CD4-positive, alpha-beta T cell (primary cell): ENCODE measurements at regions not wholly inside any gene's neighbourhood (a gene's known extent, or its start where the extent isn't known, plus 50 kb on each side); places are given as distances from the start of the nearest gene placed in this dataset.

Experiments used
- ATAC-seq: fragments of 200-7000 bp; cut with Tn5 transposase; one replicate; pipeline ENCODE4 v1.10.0; 2022; ENCODE audit warnings: mild to moderate bottlenecking; ENCODE audit not compliant: poor library complexity
- CTCF ChIA-PET: fragments of 350-600 bp; sonication (Branson Sonifier 250); formaldehyde crosslinking; loops from one replicate; lab custom pipeline; 2021; ENCODE audit warnings: antibody characterized with exemption, inconsistent platforms; lab: Charles Lee
- POLR2A ChIA-PET: fragments of 350-600 bp; sonication (Branson Sonifier 250); formaldehyde crosslinking; loops from one replicate; lab custom pipeline; 2021; ENCODE audit warnings: antibody characterized with exemption, inconsistent platforms; lab: Charles Lee
- DNase-seq, 14 experiments: peaks; one replicate each; pipeline ENCODE4 v3.0.0-alpha.2; 2013 to 2020; ENCODE audit warnings: mixed read lengths in 2 of 14
- H3K27ac ChIP-seq, 2 donors: one replicate each; pipeline versions ENCODE4 v1.5.1 to v1.7.0; 2013; ENCODE audit warnings: low read length in 2 of 2, low read depth in 1 of 2, mild to moderate bottlenecking in 1 of 2
- H3K27me3 ChIP-seq, 2 experiments: 1 replicate in 1 of 2; 2 replicates in 1 of 2; pipeline versions ENCODE4 v1.6.1 to v1.7.0; 2013; ENCODE audit warnings: low read length in 2 of 2, control low read depth in 1 of 2, mild to moderate bottlenecking in 1 of 2, moderate library complexity in 1 of 2; ENCODE audit not compliant: insufficient read depth in 2 of 2, control insufficient read depth in 1 of 2
- H3K36me3 ChIP-seq: one replicate; pipeline ENCODE4 v1.6.1; 2013; ENCODE audit warnings: low read length, control low read depth; ENCODE audit not compliant: insufficient read depth
- H3K4me1 ChIP-seq: one replicate; pipeline ENCODE4 v1.6.1; 2013; ENCODE audit warnings: low read length, control low read depth; ENCODE audit not compliant: insufficient read depth
- H3K4me3 ChIP-seq: one replicate; pipeline ENCODE4 v1.5.1; 2013; ENCODE audit warnings: mild to moderate bottlenecking, low read length, moderate library complexity
- H3K9me3 ChIP-seq, 2 experiments: 1 replicate in 1 of 2; 2 replicates in 1 of 2; pipeline versions ENCODE4 v1.6.1 to v1.7.0; 2013; ENCODE audit warnings: low read length in 2 of 2, mild to moderate bottlenecking in 2 of 2, control low read depth in 1 of 2, moderate library complexity in 1 of 2; ENCODE audit not compliant: control insufficient read depth in 1 of 2, insufficient read depth in 1 of 2
- H3K27ac Mint-ChIP-seq: one replicate; pipeline ENCODE4 v1.8.0; 2020; ENCODE audit warnings: mixed read lengths
- H3K27me3 Mint-ChIP-seq: one replicate; pipeline ENCODE4 v1.8.0; 2021; ENCODE audit warnings: mixed read lengths
- H3K36me3 Mint-ChIP-seq: one replicate; pipeline ENCODE4 v1.8.0; 2021; ENCODE audit warnings: low read depth, mixed read lengths
- H3K4me1 Mint-ChIP-seq: one replicate; pipeline ENCODE4 v1.8.0; 2021; ENCODE audit warnings: low read depth, mixed read lengths
- H3K4me3 Mint-ChIP-seq: one replicate; pipeline ENCODE4 v1.8.0; 2020; ENCODE audit warnings: mild to moderate bottlenecking, mixed read lengths
- H3K9me3 Mint-ChIP-seq: one replicate; pipeline ENCODE4 v1.8.0; 2020; ENCODE audit warnings: mixed read lengths
- intact Hi-C, 2 experiments: fragments of 100-400 bp; cut with DNase I in 1 of 2; cut with micrococcal nuclease in 1 of 2; formaldehyde crosslinking; loops; one replicate each; pipeline versions ENCODE4 v1.15.1 to v1.9.0; 2023 to 2025; cut with DNase I, micrococcal nuclease
- TF ChIP-seq, protein P1 (sequence below): fragments of 200-600 bp; IDR thresholded peaks from one replicate; pipeline ENCODE4 v1.8.0; 2022; ENCODE audit warnings: antibody characterized with exemption, mild to moderate bottlenecking

- H3K4me3 Mint-ChIP-seq: peak overlapping the region; percentile 22
- Histone ChIP-seq H3K27me3 (no peaks in the 10 kb centered on the region), H3K27ac (no peak overlapping the region), H3K36me3 (no peaks in the 10 kb centered on the region), H3K4me1 (peaks cover 6% of the 10 kb centered on the region), H3K4me3 (no peak overlapping the region), H3K9me3 (peaks cover 0 to 9% of the 10 kb centered on the region in 2 experiments)
- peaks cover 34% of the 10 kb centered on the region for H3K4me1 Mint-ChIP-seq
- no peak for DNase-seq
- H3K9me3 Mint-ChIP-seq: peaks cover 10% of the 10 kb centered on the region
- TF ChIP-seq, protein P1, sequence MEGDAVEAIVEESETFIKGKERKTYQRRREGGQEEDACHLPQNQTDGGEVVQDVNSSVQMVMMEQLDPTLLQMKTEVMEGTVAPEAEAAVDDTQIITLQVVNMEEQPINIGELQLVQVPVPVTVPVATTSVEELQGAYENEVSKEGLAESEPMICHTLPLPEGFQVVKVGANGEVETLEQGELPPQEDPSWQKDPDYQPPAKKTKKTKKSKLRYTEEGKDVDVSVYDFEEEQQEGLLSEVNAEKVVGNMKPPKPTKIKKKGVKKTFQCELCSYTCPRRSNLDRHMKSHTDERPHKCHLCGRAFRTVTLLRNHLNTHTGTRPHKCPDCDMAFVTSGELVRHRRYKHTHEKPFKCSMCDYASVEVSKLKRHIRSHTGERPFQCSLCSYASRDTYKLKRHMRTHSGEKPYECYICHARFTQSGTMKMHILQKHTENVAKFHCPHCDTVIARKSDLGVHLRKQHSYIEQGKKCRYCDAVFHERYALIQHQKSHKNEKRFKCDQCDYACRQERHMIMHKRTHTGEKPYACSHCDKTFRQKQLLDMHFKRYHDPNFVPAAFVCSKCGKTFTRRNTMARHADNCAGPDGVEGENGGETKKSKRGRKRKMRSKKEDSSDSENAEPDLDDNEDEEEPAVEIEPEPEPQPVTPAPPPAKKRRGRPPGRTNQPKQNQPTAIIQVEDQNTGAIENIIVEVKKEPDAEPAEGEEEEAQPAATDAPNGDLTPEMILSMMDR: no peak
- H3K27ac Mint-ChIP-seq: peak overlapping the region; percentile 29
- intact Hi-C loops: no loop called here
- H3K36me3 Mint-ChIP-seq: peaks cover 5% of the 10 kb centered on the region
- ChIA-PET CTCF (interaction anchor here (1.5 kb wide), 1 partner anchor 35 kb away, joined by 7 read pairs; no protein-coding TSS in a partner anchor), POLR2A (interaction anchor here (0.5 to 1.4 kb wide), 4 partner anchors 8 to 787 kb away, joined by 3 to 5 read pairs (median 3); no protein-coding TSS in a partner anchor)
- no peaks in the 10 kb centered on the region for H3K27me3 Mint-ChIP-seq
- ATAC-seq: no peak
Observed at GRCh38 chr2:12896318-12896982, 179.7 kb downstream of the TRIB2 start.

DNA sequence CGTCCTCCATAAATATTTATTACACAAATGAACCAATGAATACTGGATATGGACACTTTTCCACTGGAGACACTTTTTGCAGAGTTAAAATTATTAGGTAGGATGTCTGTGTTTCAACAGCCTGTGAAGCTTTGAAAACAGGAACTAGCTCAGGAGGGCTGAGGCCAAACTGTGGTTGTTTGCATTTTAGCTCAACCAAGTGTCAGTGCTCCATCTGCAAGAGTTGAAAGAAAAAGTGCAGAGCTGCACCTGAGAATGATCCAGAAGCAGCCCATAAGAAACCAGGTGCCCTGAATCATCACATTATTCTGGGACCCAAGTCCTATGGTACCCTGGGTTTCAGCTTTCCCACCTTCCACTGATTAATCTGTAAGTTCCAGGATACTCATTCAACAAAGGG lies 180.4 kb downstream of the TRIB2 start:
- Mint-ChIP-seq H3K4me3 (peak overlapping the region; percentile 47), H3K4me1 (peaks cover 34% of the 10 kb centered on the region), H3K27me3 (no peaks in the 10 kb centered on the region), H3K27ac (peak overlapping the region; percentile 29), H3K36me3 (no peaks in the 10 kb centered on the region), H3K9me3 (peaks cover 5% of the 10 kb centered on the region)
- Histone ChIP-seq H3K4me1 (peaks cover 6% of the 10 kb centered on the region), H3K4me3 (no peak overlapping the region), H3K36me3 (no peaks in the 10 kb centered on the region), H3K9me3 (peaks cover 0 to 4% of the 10 kb centered on the region in 2 experiments), H3K27me3 (no peaks in the 10 kb centered on the region), H3K27ac (no peak overlapping the region)
- ChIA-PET CTCF (interaction anchor here (1.5 kb wide), 1 partner anchor 34 kb away, joined by 7 read pairs; no protein-coding TSS in a partner anchor), POLR2A (interaction anchor here (0.6 to 1.4 kb wide), 4 partner anchors 8 to 787 kb away, joined by 3 to 5 read pairs (median 4); no protein-coding TSS in a partner anchor)
- ATAC-seq (no peak), DNase-seq (peak in 4 of 14 experiments; percentile 9 to 36 (median 15))
- intact Hi-C loops: no loop called here
- TF ChIP-seq, protein P1: no peak

DNA sequence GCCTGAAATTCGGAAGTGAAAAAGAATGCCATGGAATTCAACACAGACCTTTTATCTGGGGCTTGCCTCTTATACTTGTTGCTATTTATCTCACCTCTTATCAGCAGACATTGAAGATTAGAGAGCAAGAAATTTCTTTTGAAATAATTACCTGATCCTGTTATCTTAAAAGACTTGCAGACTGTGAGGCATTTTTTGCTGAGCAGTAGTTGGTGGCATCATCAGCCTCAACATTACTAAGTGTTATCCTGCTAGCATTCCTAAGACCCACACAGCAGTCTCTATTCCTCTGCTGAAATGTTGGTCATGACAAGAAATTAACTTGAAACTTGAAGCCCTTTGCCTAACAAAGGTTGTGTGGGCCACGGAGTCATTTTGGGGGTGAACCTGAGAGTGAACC lies 186.5 kb downstream of the TRIB2 start:
- POLR2A ChIA-PET: no interaction called here
- DNase-seq (no peak), ATAC-seq (no peak)
- H3K27ac ChIP-seq: no peak overlapping the region
- Mint-ChIP-seq H3K4me3 (no peak overlapping the region), H3K4me1 (peaks cover 8% of the 10 kb centered on the region), H3K9me3 (no peaks in the 10 kb centered on the region), H3K27me3 (no peaks in the 10 kb centered on the region), H3K36me3 (no peaks in the 10 kb centered on the region), H3K27ac (no peak overlapping the region)
- H3K9me3 ChIP-seq: no peaks in the 10 kb centered on the region
- no peaks in the 10 kb centered on the region for H3K36me3 ChIP-seq
- H3K4me3 ChIP-seq: no peak overlapping the region
- TF ChIP-seq, protein P1: no peak
- H3K4me1 ChIP-seq: no peaks in the 10 kb centered on the region
- H3K27me3 ChIP-seq: no peaks in the 10 kb centered on the region
- intact Hi-C loops: no loop called here
- CTCF ChIA-PET: no interaction called here
